NCI-H345 treated with DMSO at 0.1 percent for 48 hours (cell line): ENCODE measurements at regions not wholly inside any gene's neighbourhood (a gene's known extent, or its start where the extent isn't known, plus 50 kb on each side); places are given as distances from the start of the nearest gene placed in this dataset.
"Not testable (repeated sequence)": the region's sequence is repeated elsewhere in the genome, so short reads cannot be mapped to it uniquely, and the experiment has no call there.

ENCODE experiments used
- DNase-seq: peaks from one replicate; lab custom pipeline; 2025; ENCODE audit not compliant: unreplicated experiment; lab: John Stamatoyannopoulos, UW

DNA sequence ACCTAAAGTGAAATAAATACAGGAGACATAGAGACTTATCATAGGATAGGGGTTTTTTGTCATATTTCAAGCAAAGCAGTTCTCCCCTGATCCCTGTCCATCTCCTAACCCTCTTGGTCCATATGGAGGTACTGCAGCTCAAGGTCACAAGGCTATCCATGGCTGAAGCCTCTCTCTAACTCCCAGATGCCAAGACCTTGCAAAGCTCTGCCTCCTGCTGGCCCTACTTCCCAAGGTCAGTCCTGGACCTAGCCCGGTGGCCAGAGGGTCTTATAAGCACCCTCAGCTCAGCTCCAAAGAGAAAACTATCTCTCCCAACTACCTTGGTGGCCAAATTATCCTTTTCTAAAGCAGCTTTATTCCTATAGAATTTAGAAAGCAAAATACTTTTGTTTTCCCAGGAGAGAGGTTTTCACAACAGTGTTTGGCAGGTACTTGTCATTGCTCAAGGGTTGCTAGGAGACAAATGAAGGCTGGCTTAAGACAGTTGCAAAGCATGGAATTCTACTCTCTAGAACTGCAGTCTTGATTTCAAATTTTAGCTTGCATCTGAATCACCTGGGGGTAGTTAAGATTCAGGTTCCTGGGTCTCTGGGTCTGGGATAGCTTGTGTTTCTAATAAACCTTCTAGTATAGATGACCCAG, 121.5 kb downstream of the XCL2 start:
- DNase-seq: no peak

DNA sequence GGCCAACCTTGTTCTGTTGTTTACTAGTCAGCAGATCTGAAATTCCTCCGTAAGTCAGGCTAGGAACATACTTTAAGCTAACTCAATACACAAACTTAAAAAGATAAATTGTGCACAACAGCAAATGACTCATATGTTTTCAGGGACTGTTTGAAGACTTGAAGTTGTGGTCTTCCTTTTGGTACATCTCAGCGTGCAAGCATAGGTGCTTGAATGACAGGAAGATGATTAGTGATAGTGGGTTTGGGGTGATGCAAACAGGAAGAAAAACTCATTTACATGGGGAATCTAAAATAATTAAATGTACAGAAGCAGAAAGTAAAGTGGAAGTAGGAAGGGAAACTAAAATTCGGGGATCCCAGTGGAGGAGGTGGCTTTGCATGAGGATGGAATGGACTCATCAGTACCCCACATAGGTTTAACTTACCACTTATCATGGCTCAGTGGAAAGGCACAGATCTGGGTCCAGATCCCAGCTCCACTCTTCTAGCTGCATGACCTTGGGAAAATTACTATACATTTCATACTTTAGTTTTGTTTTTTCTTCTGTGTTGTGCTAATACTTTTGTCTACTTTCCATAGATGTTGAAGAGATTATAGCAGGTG, 122.3 kb downstream of the XCL2 start:
- DNase-seq: no peak

- DNase-seq: no peak
Measured at GRCh38 chr1:168420177-168420576, 123.6 kb downstream of the XCL2 start.

DNA sequence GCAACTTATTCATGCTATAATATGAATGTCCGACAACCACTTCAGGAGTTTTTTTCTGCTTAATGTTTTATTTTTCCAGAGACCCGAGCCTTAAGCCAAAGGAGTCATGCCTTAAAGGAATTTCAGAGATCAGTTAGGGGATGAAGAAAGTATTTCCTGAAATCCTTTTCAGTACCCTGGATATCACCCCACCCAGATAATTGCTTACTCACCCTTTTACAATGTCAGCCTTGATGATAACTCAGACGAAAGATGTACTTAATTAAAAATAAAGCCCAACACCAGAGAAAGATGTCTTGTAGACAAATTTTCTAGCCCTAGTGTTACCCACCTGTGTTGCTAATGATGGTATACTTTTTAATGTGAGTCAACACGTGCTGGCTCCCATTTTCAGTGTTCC, 124.1 kb downstream of the XCL2 start:
- no peak for DNase-seq

GRCh38 chr1:168416220-168416619, 127.6 kb downstream of the XCL2 start:
- no peak for DNase-seq

- no peak for DNase-seq
Measured at GRCh38 chr1:168414914-168415313, 128.9 kb downstream of the XCL2 start.

GRCh38 chr1:168410464-168410863, 129.8 kb downstream of the TBX19 start:
- DNase-seq: no peak

- no peak for DNase-seq
Measured at GRCh38 chr1:168408884-168409283, 128.2 kb downstream of the TBX19 start.

DNA sequence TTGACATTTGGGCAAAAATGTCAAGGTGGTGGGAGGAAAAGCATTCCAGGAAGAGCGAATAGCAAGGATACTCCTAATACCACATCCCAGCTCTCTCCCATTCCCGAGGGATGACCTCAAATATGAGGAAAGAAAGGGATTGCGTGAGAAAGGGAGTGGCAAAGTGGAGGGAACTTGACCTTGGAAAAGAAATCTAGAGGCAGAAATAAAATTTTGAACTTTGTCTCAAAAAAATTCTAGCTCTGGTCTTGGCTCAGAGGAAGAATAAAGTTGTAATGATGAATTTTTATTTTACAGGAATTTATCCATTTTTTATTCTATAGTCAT, 127.8 kb downstream of the TBX19 start:
- DNase-seq: no peak

DNA sequence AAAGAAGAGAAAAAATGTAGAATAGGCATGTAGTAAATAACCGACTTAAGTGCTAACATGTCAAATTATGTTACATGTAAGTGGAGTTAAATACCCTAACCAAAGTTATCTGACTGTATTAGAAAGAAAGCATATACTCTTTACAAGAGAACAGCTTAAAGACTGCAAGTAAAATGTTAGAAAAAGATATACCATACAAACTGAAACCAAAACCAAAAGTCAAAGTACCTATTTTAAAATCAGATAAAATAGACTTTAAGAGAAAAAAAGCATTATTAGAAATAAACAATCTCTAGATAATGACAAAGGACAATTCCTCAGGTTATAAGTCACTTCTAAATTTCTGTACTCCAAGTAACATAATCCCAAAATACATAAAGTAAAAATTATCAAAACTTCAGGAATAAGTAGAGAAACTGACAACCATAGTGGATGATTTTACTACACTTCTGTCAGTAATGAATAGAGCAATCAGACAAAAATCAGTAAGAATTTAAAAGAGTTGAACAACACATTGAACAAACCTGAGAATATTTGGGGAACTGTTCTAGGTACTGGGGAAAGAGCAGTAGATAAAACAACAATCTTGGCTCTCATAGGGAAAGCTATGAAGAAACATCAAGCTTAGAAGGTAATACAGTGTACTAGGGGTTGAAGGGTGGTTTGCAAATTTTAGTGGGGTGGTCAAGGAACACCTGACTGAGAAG, 127.3 kb downstream of the TBX19 start:
- DNase-seq: no peak

- DNase-seq: no peak
Measured at GRCh38 chr1:168405906-168406549, 125.4 kb downstream of the TBX19 start.

- DNase-seq: no peak
Measured at GRCh38 chr1:168403140-168403539, 122.5 kb downstream of the TBX19 start.

DNA sequence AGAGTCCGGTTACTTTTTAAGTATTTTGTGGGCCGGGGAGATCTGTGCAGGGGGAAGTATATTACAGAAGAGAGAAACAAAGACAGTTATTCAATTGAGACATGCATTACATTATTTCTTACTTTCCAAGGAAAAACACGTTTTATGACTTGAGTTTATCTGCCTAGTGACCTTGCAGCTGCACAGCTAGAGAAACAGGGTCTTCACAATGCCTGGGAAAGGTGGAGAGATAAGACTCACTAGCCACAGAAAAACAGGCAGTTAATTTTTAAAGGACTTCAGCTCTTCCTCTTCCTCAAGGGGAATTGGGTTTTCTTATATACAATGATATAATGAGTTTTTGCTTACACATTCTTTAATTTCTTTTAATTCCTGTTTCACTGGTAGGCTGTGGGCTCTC, 121.8 kb downstream of the TBX19 start:
- DNase-seq: not testable (repeated sequence)

DNA sequence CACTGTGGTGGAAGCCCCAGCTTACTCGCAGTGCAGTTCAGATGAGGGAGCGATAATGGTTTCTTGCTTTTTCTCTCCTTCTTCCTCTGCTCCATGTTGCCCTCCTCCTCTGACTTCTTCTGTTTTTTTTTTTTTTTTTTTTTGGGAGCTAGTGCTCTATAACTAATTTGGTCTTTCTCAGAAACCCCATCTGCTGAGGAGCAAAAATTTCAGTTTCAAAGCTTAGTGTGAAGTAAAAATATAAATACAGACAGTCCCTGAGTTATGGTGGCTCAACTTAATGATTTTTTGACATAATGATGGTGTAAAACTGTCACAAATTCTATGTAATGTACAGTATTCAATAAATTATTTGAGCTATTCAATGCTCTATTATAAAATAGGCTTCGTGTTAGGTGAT, 120.7 kb downstream of the TBX19 start:
- no peak for DNase-seq

DNA sequence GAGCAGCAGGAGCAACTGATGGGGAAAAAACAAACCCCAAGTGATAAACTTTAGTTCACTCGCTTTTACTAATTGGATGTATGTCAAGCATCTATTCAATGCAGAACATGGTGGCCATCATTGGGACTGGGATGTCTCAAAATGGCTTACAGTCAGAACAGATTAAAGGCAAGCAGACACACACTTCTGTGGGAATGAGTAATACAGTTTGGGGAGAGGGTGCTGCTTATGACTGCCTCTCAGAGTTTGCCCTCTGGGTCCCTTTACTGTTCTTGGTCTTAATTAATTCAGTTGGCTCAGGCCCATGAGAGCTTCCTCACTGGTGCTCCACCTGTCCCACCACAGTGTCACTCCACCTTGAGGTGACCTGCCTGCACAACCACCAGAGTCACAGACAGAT, 119.5 kb downstream of the TBX19 start:
- DNase-seq: no peak

- no peak for DNase-seq
Measured at GRCh38 chr1:168397806-168398205, 117.1 kb downstream of the TBX19 start.

DNA sequence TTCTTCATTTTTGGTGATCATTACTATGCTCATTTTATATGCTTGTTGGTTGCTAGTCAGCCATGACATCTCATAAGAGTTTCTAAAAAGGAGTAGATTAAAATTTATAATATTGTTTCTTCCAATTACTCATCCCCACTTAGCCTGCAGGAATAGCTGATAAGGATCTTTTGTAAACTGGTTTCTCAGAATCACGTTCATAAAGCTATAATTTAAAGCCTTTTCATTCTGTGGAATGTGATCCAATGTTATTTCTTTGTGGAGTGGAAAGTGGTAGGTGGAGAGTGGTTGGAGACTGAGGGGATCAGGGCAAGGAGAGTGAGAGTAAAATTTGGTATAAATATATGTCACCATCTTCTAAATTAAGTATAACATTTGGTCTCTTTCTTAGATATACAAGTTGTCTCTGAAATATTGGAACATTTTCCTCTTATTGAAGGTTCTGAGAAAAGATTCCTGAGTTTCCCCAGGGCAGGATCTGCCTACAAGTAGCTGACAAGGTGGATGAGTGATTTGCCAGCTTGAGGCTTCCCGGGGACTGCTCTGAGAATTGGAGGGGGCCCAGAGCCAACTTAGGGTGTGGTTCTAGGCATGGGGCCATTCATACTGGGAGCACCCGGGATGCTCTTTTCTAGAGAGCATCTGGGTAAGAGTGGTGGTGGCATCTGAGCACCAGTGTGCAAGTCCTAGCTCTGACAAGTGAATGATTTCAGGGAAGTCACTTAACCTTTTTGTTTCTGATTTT, 116.4 kb downstream of the TBX19 start:
- no peak for DNase-seq

GRCh38 chr1:168396508-168396907, 115.8 kb downstream of the TBX19 start:
- no peak for DNase-seq

GRCh38 chr1:168394858-168395257, 114.2 kb downstream of the TBX19 start:
- DNase-seq: no peak

GRCh38 chr1:168392958-168393549, 112.4 kb downstream of the TBX19 start:
- no peak for DNase-seq
